Trophoblast cell (in vitro differentiated cells and primary cell): ENCODE measurements at regions not wholly inside any gene's neighbourhood (a gene's known extent, or its start where the extent isn't known, plus 50 kb on each side); places are given as distances from the start of the nearest gene placed in this dataset.

Experiments
- DNase-seq, 2 donors: peaks; one replicate each; pipeline ENCODE4 v3.0.0-alpha.2; 2016
- H2AFZ ChIP-seq: 2 replicates; pipeline ENCODE4 v1.6.1; 2013; ENCODE audit warnings: low read length, moderate library complexity, mild to moderate bottlenecking; ENCODE audit not compliant: insufficient read depth, poor library complexity
- H2AK5ac ChIP-seq: 2 replicates; pipeline ENCODE4 v1.6.1; 2013; ENCODE audit warnings: mild to moderate bottlenecking, low read length
- H2BK120ac ChIP-seq: 2 replicates; pipeline ENCODE4 v1.6.1; 2013; ENCODE audit warnings: low read length, mild to moderate bottlenecking, moderate library complexity; ENCODE audit not compliant: insufficient read depth, poor library complexity
- H2BK12ac ChIP-seq: 2 replicates; pipeline ENCODE4 v1.6.1; 2013; ENCODE audit warnings: mild to moderate bottlenecking, low read length, moderate library complexity
- H2BK5ac ChIP-seq: 2 replicates; pipeline ENCODE4 v1.6.1; 2013; ENCODE audit warnings: low read length, low read depth, moderate library complexity, mild to moderate bottlenecking; ENCODE audit not compliant: poor library complexity
- H3K14ac ChIP-seq: 2 replicates; pipeline ENCODE4 v1.6.1; 2013; ENCODE audit warnings: mild to moderate bottlenecking, low read length
- H3K18ac ChIP-seq: 2 replicates; pipeline ENCODE4 v1.6.1; 2013; ENCODE audit warnings: mild to moderate bottlenecking, low read length
- H3K23ac ChIP-seq: 2 replicates; pipeline ENCODE4 v1.6.1; 2013; ENCODE audit warnings: low read length
- H3K27ac ChIP-seq: 2 replicates; pipeline ENCODE4 v1.5.1; 2013; ENCODE audit warnings: low read depth, mild to moderate bottlenecking, inconsistent platforms, low read length, moderate library complexity
- H3K27me3 ChIP-seq: 2 replicates; pipeline ENCODE4 v1.6.1; 2013; ENCODE audit warnings: inconsistent platforms, mild to moderate bottlenecking, low read length, moderate library complexity; ENCODE audit not compliant: insufficient read depth
- H3K36me3 ChIP-seq, 2 experiments: 1 replicate in 1 of 2; 2 replicates in 1 of 2; pipeline ENCODE4 v1.6.1; 2013; ENCODE audit warnings: low read length in 2 of 2, mild to moderate bottlenecking in 2 of 2, moderate library complexity in 1 of 2; ENCODE audit not compliant: insufficient read depth in 2 of 2, control insufficient read depth in 1 of 2
- H3K4ac ChIP-seq: 2 replicates; pipeline ENCODE4 v1.6.1; 2013; ENCODE audit warnings: low read depth, mild to moderate bottlenecking, low read length, moderate library complexity
- H3K4me1 ChIP-seq, 2 experiments: 1 replicate in 1 of 2; 2 replicates in 1 of 2; pipeline ENCODE4 v1.6.1; 2013; ENCODE audit warnings: low read length in 2 of 2, mild to moderate bottlenecking in 2 of 2, moderate library complexity in 1 of 2; ENCODE audit not compliant: insufficient read depth in 2 of 2, control insufficient read depth in 1 of 2
- H3K4me2 ChIP-seq: 2 replicates; pipeline ENCODE4 v1.6.1; 2013; ENCODE audit warnings: inconsistent platforms, mild to moderate bottlenecking, low read length, moderate library complexity
- H3K4me3 ChIP-seq: 2 replicates; pipeline ENCODE4 v1.5.1; 2013; ENCODE audit warnings: mild to moderate bottlenecking, low read depth, low read length, inconsistent platforms
- H3K79me1 ChIP-seq: one replicate; pipeline ENCODE4 v1.6.1; 2013; ENCODE audit warnings: low read length
- H3K79me2 ChIP-seq: 2 replicates; pipeline ENCODE4 v1.6.1; 2013; ENCODE audit warnings: low read length, mild to moderate bottlenecking; ENCODE audit not compliant: control insufficient read depth, insufficient read depth, poor library complexity
- H3K9ac ChIP-seq: 2 replicates; pipeline ENCODE4 v1.6.1; 2013; ENCODE audit warnings: mild to moderate bottlenecking, low read length
- H3K9me3 ChIP-seq: 2 replicates; pipeline ENCODE4 v1.6.1; 2013; ENCODE audit warnings: low read depth, mild to moderate bottlenecking, control low read depth, inconsistent platforms, low read length; ENCODE audit not compliant: insufficient read depth
- H4K12ac ChIP-seq: 2 replicates; pipeline ENCODE4 v1.6.1; 2013; ENCODE audit warnings: low read depth, mild to moderate bottlenecking, low read length, moderate library complexity
- H4K8ac ChIP-seq: 2 replicates; pipeline ENCODE4 v1.6.1; 2013; ENCODE audit warnings: low read depth, mild to moderate bottlenecking, low read length, moderate library complexity
- H4K91ac ChIP-seq: one replicate; pipeline ENCODE4 v1.6.1; 2013; ENCODE audit warnings: low read depth, mild to moderate bottlenecking, low read length, moderate library complexity
- WGBS: extraction: QIAGEN DNeasy Blood & Tissue Kit; methylation state at CpG from one replicate; pipeline ENCODE4 v1.1.7; 2013; ENCODE audit warnings: missing lambda C conversion rate; ENCODE audit not compliant: insufficient read length, insufficient coverage; ENCODE audit errors: extremely low coverage; 5-methylcytosine and 5-hydroxymethylcytosine counted together

GRCh38 chr11:127249576-127249975 lies 249.0 kb upstream of the KIRREL3 start:
- Histone ChIP-seq H4K12ac (no peak overlapping the region), H3K79me2 (no peaks in the 10 kb centered on the region), H2BK120ac (no peak overlapping the region), H2AK5ac (no peak overlapping the region), H4K8ac (no peak overlapping the region), H3K36me3 (no peaks in the 10 kb centered on the region), H2BK12ac (no peak overlapping the region), H3K9ac (no peak overlapping the region), H3K4me2 (no peak overlapping the region), H4K91ac (no peak overlapping the region), H3K4ac (no peak overlapping the region), H3K4me1 (no peaks in the 10 kb centered on the region), H3K27me3 (no peaks in the 10 kb centered on the region), H2AFZ (no peak overlapping the region), H3K14ac (no peak overlapping the region), H2BK5ac (no peak overlapping the region), H3K23ac (no peak overlapping the region), H3K27ac (no peak overlapping the region), H3K18ac (no peak overlapping the region), H3K9me3 (no peaks in the 10 kb centered on the region), H3K4me3 (no peak overlapping the region), H3K79me1 (no peaks in the 10 kb centered on the region)
- DNase-seq, result no peak
- no CpG with 5 or more reads among the region's 4 CpGs for WGBS

- no peaks in the 10 kb centered on the region for H3K79me2 ChIP-seq
- H3K23ac ChIP-seq, result no peak overlapping the region
- no peak overlapping the region for H3K4me2 ChIP-seq
- no peak overlapping the region for H4K12ac ChIP-seq
- no peak overlapping the region for H4K8ac ChIP-seq
- H3K36me3 ChIP-seq, result no peaks in the 10 kb centered on the region
- no peaks in the 10 kb centered on the region for H3K9me3 ChIP-seq
- H2AK5ac ChIP-seq, result no peak overlapping the region
- no peak overlapping the region for H2AFZ ChIP-seq
- no peak overlapping the region for H3K4me3 ChIP-seq
- H3K9ac ChIP-seq, result no peak overlapping the region
- H3K4ac ChIP-seq, result no peak overlapping the region
- no peak overlapping the region for H3K27ac ChIP-seq
- H3K79me1 ChIP-seq, result no peaks in the 10 kb centered on the region
- DNase-seq, result no peak
- H3K27me3 ChIP-seq, result no peaks in the 10 kb centered on the region
- H3K18ac ChIP-seq, result no peak overlapping the region
- H2BK12ac ChIP-seq, result no peak overlapping the region
- H3K4me1 ChIP-seq, result no peaks in the 10 kb centered on the region
- H3K14ac ChIP-seq, result no peak overlapping the region
- no peak overlapping the region for H4K91ac ChIP-seq
- H2BK5ac ChIP-seq, result no peak overlapping the region
- no CpG with 5 or more reads among the region's 3 CpGs for WGBS
- no peak overlapping the region for H2BK120ac ChIP-seq
These were observed 247.9 kb upstream of the KIRREL3 start for GRCh38 chr11:127248476-127248875.

- no CpG with 5 or more reads among the region's 7 CpGs for WGBS
These were observed 246.8 kb upstream of the KIRREL3 start for GRCh38 chr11:127247261-127247851.

GRCh38 chr11:127242676-127243075 lies 242.1 kb upstream of the KIRREL3 start:
- no CpG with 5 or more reads among the region's 2 CpGs for WGBS

More at GRCh38 chr11:127247261-127247851, 246.8 kb upstream of the KIRREL3 start:
- no peak overlapping the region for H4K8ac ChIP-seq
- no peak overlapping the region for H2BK120ac ChIP-seq
- no peak overlapping the region for H3K27ac ChIP-seq
- no peaks in the 10 kb centered on the region for H3K79me2 ChIP-seq
- no peak overlapping the region for H3K9ac ChIP-seq
- no peak overlapping the region for H3K4ac ChIP-seq
- no peak overlapping the region for H4K12ac ChIP-seq
- H3K23ac ChIP-seq, result no peak overlapping the region
- no peak overlapping the region for H2BK12ac ChIP-seq
- H3K27me3 ChIP-seq, result no peaks in the 10 kb centered on the region
- no peak overlapping the region for H2AK5ac ChIP-seq
- no peak overlapping the region for H3K4me2 ChIP-seq
- no peak overlapping the region for H3K4me3 ChIP-seq
- no peaks in the 10 kb centered on the region for H3K36me3 ChIP-seq
- H2BK5ac ChIP-seq, result no peak overlapping the region
- no peak for DNase-seq
- H2AFZ ChIP-seq, result no peak overlapping the region
- H3K18ac ChIP-seq, result no peak overlapping the region
- no peak overlapping the region for H4K91ac ChIP-seq
- no peaks in the 10 kb centered on the region for H3K4me1 ChIP-seq
- H3K9me3 ChIP-seq, result no peaks in the 10 kb centered on the region
- H3K14ac ChIP-seq, result no peak overlapping the region
- no peaks in the 10 kb centered on the region for H3K79me1 ChIP-seq

More at GRCh38 chr11:127242676-127243075, 242.1 kb upstream of the KIRREL3 start:
- H3K18ac ChIP-seq, result no peak overlapping the region
- H4K12ac ChIP-seq, result no peak overlapping the region
- H4K91ac ChIP-seq, result no peak overlapping the region
- H3K4ac ChIP-seq, result no peak overlapping the region
- no peak overlapping the region for H3K23ac ChIP-seq
- no peak overlapping the region for H2AK5ac ChIP-seq
- H3K36me3 ChIP-seq, result no peaks in the 10 kb centered on the region
- no peaks in the 10 kb centered on the region for H3K4me1 ChIP-seq
- no peaks in the 10 kb centered on the region for H3K79me2 ChIP-seq
- H3K27ac ChIP-seq, result no peak overlapping the region
- H2BK12ac ChIP-seq, result no peak overlapping the region
- no peak overlapping the region for H3K9ac ChIP-seq
- no peak overlapping the region for H3K14ac ChIP-seq
- H3K9me3 ChIP-seq, result no peaks in the 10 kb centered on the region
- H2AFZ ChIP-seq, result no peak overlapping the region
- no peaks in the 10 kb centered on the region for H3K27me3 ChIP-seq
- H2BK120ac ChIP-seq, result no peak overlapping the region
- no peak for DNase-seq
- H4K8ac ChIP-seq, result no peak overlapping the region
- no peak overlapping the region for H3K4me3 ChIP-seq
- H3K4me2 ChIP-seq, result no peak overlapping the region
- H2BK5ac ChIP-seq, result no peak overlapping the region
- no peaks in the 10 kb centered on the region for H3K79me1 ChIP-seq
